ENCODE measurements at regions not wholly inside any gene's neighbourhood (a gene's known extent, or its start where the extent isn't known, plus 50 kb on each side); places are given as distances from the start of the nearest gene placed in this dataset.

- Histone ChIP-seq H3K4me2 (ENCODE audit: insufficient read depth, low read length) (no peak overlapping the region), H2AFZ (ENCODE audit: low read depth, low read length) (no peak overlapping the region), H3K27ac (ENCODE audit: low read length) (peak overlapping the region; percentile 57), H3K79me2 (ENCODE audit: insufficient read depth, low read length) (peaks cover 2% of the 10 kb centered on the region; the same call in 1 of the 2 replicates), H3K36me3 (ENCODE audit: insufficient read depth, low read length) (peaks cover 39% of the 10 kb centered on the region), H3K4me1 (ENCODE audit: insufficient read depth, low read length) (peaks cover 23% of the 10 kb centered on the region), H4K20me1 (ENCODE audit: insufficient read depth, low read length) (no peaks in the 10 kb centered on the region), H3K9me3 (ENCODE audit: insufficient read depth, low read length, severe bottlenecking) (peaks cover 7% of the 10 kb centered on the region), H3K4me3 (ENCODE audit: low read depth in 1 of 2, low read length in 2 of 2) (no peak overlapping the region), H3K9ac (ENCODE audit: low read depth, low read length) (no peak overlapping the region), H3K27me3 (ENCODE audit: insufficient read depth, low read length, poor library complexity) (no peaks in the 10 kb centered on the region)
- no peak for TF ChIP-seq EZH2 (IDR thresholded peaks at IDR 0.05; ENCODE audit: borderline replicate concordance, low read depth, low read length, severe bottlenecking)
- no peak for TF ChIP-seq CTCF (IDR thresholded peaks at IDR 0.05; ENCODE audit: borderline replicate concordance, extremely low read depth, low read length, poor library complexity, severe bottlenecking)
- DNase-seq = peak; percentile 44
- peak; percentile 98 for ATAC-seq (ENCODE audit: insufficient read depth, low read depth)
Measured at GRCh38 chr14:53355581-53356112, 202.5 kb upstream of the DDHD1 start.

- ATAC-seq (ENCODE audit: insufficient read depth, low read depth) (no peak), DNase-seq (no peak)
- TF ChIP-seq EZH2 (IDR thresholded peaks at IDR 0.05; ENCODE audit: borderline replicate concordance, low read depth, low read length, severe bottlenecking) (no peak), CTCF (IDR thresholded peaks at IDR 0.05; ENCODE audit: borderline replicate concordance, extremely low read depth, low read length, poor library complexity, severe bottlenecking) (no peak)
- peaks cover 2% of the 10 kb centered on the region; the same call in 1 of the 2 replicates for H3K79me2 ChIP-seq (ENCODE audit: insufficient read depth, low read length)
- no peaks in the 10 kb centered on the region for H4K20me1 ChIP-seq (ENCODE audit: insufficient read depth, low read length)
- no peak overlapping the region for H3K4me3 ChIP-seq (ENCODE audit: low read depth in 1 of 2, low read length in 2 of 2)
- no peak overlapping the region for H3K4me2 ChIP-seq (ENCODE audit: insufficient read depth, low read length)
- no peaks in the 10 kb centered on the region for H3K27me3 ChIP-seq (ENCODE audit: insufficient read depth, low read length, poor library complexity)
- H3K4me1 ChIP-seq (ENCODE audit: insufficient read depth, low read length) = peaks cover 23% of the 10 kb centered on the region
- no peak overlapping the region for H3K9ac ChIP-seq (ENCODE audit: low read depth, low read length)
- no peak overlapping the region for H3K27ac ChIP-seq (ENCODE audit: low read length)
- H3K9me3 ChIP-seq (ENCODE audit: insufficient read depth, low read length, severe bottlenecking) = no peaks in the 10 kb centered on the region
- H3K36me3 ChIP-seq (ENCODE audit: insufficient read depth, low read length) = peaks cover 34% of the 10 kb centered on the region
- no peak overlapping the region for H2AFZ ChIP-seq (ENCODE audit: low read depth, low read length)
Measured at GRCh38 chr14:53354336-53354735, 201.2 kb upstream of the DDHD1 start.

DNA sequence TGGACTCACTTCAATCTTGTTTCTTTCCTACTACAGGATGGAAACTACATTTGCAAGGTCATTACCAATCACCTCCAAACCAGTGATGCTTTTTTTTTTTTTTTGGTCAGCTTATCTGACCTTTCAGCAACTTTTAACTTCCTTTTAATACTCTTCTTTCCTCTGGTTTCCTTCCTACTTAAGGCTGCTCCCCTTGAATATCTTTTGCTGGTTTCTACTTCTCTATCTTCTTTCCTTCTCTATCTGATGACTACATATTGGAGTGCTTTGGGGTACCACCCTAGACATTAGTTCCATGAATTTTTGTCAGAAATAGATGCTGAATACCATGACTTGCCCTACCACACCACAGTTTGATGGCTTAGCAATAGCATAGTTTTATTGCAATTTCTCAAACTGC lies 197.7 kb upstream of the DDHD1 start:
- Histone ChIP-seq H3K9me3 (ENCODE audit: insufficient read depth, low read length, severe bottlenecking) (no peaks in the 10 kb centered on the region), H3K4me2 (ENCODE audit: insufficient read depth, low read length) (no peak overlapping the region), H4K20me1 (ENCODE audit: insufficient read depth, low read length) (peaks cover 2% of the 10 kb centered on the region; the same call in 1 of the 2 replicates), H3K9ac (ENCODE audit: low read depth, low read length) (no peak overlapping the region), H3K4me3 (ENCODE audit: low read depth in 1 of 2, low read length in 2 of 2) (no peak overlapping the region), H3K79me2 (ENCODE audit: insufficient read depth, low read length) (peaks cover 9% of the 10 kb centered on the region; the same call in 1 of the 2 replicates), H3K27me3 (ENCODE audit: insufficient read depth, low read length, poor library complexity) (no peaks in the 10 kb centered on the region), H3K4me1 (ENCODE audit: insufficient read depth, low read length) (peaks cover 21% of the 10 kb centered on the region), H3K27ac (ENCODE audit: low read length) (no peak overlapping the region), H2AFZ (ENCODE audit: low read depth, low read length) (no peak overlapping the region), H3K36me3 (ENCODE audit: insufficient read depth, low read length) (peaks cover 27% of the 10 kb centered on the region; the same call in 1 of the 2 replicates)
- ATAC-seq (ENCODE audit: insufficient read depth, low read depth) (no peak), DNase-seq (no peak)
- TF ChIP-seq CTCF (IDR thresholded peaks at IDR 0.05; ENCODE audit: borderline replicate concordance, extremely low read depth, low read length, poor library complexity, severe bottlenecking) = no peak
- no peak for TF ChIP-seq EZH2 (IDR thresholded peaks at IDR 0.05; ENCODE audit: borderline replicate concordance, low read depth, low read length, severe bottlenecking)

Data from DND-41 (cell line).